HS-27A (cell line): ENCODE measurements at regions not wholly inside any gene's neighbourhood (a gene's known extent, or its start where the extent isn't known, plus 50 kb on each side); places are given as distances from the start of the nearest gene placed in this dataset.

Source experiments
- DNase-seq: peaks from one replicate; pipeline ENCODE4 v3.0.0-alpha.2; 2012; ENCODE audit warnings: low read depth, missing footprints

DNA sequence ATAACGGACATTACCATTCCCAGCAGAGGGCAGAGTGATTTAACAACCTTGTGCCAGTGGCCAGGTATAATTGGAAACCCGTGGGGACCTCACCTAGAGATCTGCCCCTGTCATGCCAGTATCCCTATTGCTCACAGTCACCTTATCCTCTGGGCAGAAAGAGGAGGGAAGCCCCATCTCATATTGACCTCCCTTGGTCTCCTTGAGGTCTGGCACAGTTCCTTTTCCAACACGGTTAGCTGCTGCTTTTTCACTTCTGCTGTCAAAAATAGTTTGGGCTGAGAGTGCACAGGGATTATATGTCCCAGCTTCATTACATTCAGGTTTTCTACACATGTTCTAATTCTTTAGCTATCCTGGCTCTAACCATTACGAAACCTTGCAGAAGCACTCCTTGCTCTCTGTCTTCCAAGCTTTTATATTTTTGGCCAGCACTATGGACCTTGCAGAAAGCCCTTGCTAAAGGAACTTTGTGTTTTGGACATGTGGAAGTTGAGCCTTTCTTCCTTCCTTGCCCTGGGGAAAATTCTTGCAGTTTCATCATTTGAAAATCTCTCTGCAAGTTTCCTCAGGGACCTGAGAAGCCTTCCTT lies 111.7 kb upstream of the MIS18BP1 start:
- DNase-seq, result no peak

DNA sequence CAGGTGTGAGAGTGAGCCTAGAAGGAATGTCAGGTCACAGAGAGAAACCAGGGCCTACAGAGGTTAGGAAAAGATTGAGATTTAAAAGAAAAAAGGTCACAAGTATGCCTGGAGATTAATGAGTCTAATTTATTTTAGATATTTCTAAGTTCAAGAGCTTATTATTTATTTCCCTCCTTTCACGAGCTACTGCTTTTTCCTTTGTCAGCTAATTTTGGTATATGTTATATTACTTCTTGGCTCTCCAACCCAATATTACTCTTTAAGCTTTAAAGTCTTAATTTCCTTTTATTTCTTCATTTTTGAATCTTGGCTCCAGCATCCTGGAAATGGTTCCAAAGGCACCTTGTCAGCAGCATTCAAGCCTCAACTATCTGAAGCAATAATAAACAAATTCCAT lies 109.5 kb upstream of the MIS18BP1 start:
- DNase-seq, result no peak

DNA sequence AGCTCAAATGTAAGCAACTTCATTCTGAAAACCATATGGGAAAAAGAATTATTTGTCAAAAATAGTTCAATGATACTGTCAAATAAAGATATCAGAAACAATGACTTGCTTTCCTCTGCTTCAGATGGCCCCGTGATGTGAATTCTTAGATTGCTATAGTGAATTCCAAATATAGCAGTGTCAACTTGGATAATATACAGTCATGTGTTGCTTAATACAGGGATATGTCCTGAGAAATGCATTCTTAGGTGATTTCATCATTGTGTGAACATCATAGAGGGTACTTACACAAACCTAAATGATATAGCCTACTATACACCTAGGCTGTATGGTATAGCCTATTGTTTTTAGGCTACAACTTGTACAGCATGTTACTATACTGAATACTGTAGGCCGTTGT lies 108.7 kb upstream of the MIS18BP1 start:
- DNase-seq, result no peak

DNA sequence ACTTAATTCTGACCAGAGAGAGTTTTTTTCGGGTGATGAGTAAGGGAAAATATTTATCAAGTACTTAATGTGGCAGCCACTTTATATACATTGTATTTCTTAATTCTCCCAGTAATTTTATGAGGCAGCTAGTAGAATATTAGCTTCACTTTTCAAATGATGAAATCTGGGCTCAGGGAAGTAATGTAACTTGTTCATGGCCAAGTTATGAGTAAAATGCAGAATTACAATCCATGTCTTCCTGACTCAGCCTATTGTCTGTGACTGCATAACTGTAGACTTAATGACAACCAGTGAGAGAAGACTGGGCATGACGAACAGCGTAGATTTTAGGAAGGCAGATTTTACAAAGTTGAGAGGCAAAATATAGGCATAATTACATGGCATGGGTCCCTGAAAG lies 106.7 kb upstream of the MIS18BP1 start:
- no peak for DNase-seq

DNA sequence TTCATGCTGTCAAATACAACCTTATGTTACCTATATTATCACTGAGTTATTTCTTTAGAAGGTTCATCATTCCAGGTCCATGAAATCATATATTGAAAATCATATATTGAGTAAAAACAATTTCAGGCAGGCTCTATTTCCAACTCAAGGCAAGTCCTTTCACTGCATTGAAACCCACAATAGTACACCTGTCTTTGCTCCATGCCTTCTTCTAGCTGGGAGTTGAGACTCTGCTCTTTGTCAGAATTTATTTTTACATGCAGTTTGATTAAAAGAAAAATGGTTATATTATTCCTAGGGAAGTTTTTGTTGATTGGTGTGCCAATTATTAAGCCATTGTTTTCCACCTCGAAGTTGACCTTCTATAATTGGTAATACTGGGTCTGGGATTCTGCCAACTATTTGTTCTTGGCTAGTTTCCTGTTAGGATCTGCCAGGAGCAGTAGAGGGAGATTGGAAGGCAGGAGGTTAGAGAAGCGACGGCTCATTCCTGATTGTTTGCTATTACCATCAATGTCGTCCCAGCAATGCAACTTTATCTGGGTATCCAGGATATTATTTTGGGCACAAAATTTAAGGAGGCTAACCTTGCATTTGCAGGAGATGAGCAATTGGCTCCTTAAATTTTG lies 79.5 kb upstream of the MIS18BP1 start:
- DNase-seq, result no peak

DNA sequence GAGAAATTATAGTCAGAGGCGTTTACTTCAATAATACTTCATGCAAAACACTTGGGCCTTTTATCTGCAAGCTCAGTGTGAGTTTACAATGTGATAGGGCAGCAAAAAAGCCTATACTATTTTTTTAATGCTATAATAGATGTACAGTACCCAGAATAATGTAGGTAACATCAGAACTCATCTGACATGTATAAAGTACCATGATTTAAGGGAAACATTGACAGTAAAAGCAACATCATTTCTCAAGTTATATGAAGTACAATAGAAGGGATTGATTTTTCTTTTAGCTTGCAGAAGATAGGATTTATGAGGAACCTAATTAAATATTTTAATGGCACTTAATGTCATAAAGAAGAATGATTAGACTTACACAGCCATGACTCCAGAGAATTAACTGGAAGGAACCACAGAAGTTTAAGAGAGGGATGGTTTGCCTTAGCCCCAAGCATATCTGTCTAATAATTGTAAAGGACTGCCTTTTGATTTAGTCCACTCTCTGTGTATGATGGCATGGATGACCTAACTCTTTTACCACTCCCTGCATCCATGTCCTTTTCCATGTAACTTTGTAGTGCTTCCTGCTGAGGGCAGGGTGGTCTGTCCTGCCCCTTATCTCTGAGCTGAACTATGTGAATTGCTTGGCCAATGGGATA lies 55.9 kb upstream of the MIS18BP1 start:
- no peak for DNase-seq
